ENCODE measurements at regions not wholly inside any gene's neighbourhood (a gene's known extent, or its start where the extent isn't known, plus 50 kb on each side); places are given as distances from the start of the nearest gene placed in this dataset.

DNA sequence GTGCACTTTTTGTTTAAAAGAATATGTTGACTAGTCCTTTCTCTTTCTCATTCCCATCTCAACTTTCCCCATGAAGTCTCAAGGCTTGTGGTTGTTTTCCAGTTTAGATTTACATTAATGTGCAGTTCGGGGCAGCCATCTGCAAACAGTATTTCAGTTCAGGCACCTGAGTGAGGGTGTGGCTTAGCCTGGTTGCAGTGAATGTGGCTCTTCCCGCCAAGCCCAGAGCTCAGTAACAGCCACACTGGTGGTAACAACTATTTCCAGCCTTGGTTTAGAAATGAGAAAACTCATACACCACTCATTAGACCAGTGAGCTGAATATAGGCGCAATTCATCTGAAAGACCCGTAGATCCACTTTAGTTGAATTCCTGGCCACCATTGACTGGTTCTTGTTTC, 394.3 kb downstream of the CMPK2 start:
- Histone ChIP-seq H3K27ac (ENCODE audit: low read depth, low read length) (no peak overlapping the region), H3K9me2 (ENCODE audit: insufficient read depth) (no peaks in the 10 kb centered on the region), H3K36me3 (ENCODE audit: control insufficient read depth in 1 of 2, insufficient read depth in 2 of 2, low read length in 2 of 2) (no peaks in the 10 kb centered on the region), H3K4me3 (replicated peaks in 1 of 2; ENCODE audit: low read depth in 1 of 2, low read length in 2 of 2) (no peak overlapping the region), H3K27me3 (ENCODE audit: insufficient read depth, low read length) (no peaks in the 10 kb centered on the region), H3K79me2 (ENCODE audit: insufficient read depth, low read length) (no peaks in the 10 kb centered on the region), H3K4me2 (ENCODE audit: low read length) (no peak overlapping the region), H3K9ac (ENCODE audit: low read length) (no peak overlapping the region), H3K4me1 (ENCODE audit: control insufficient read depth in 1 of 2, insufficient read depth in 2 of 2, low read length in 2 of 2) (no peaks in the 10 kb centered on the region), H4K20me1 (ENCODE audit: insufficient read depth) (no peaks in the 10 kb centered on the region), H3K9me3 (ENCODE audit: control insufficient read depth in 1 of 2, insufficient read depth in 1 of 2, low read depth in 1 of 2, low read length in 2 of 2) (peaks cover 0 to 3% of the 10 kb centered on the region in 2 experiments; a peak in 2 of 4 replicates), H2AFZ (ENCODE audit: low read depth, low read length, poor library complexity, severe bottlenecking) (no peak overlapping the region)
- intact Hi-C loops (cut with micrococcal nuclease) = no loop called here
- ChIA-PET POLR2A (no interaction called here), RAD21 (ENCODE audit: low non-redundant PET in 1 of 2, low total read pairs in 2 of 2, uncharacterized antibody in 2 of 2, unreplicated experiment in 2 of 2) (no interaction called here), CTCF (no interaction called here)
- no TSS peak for BruUV-seq (replicated peaks)
- no peak for TF ChIP-seq SIN3A (IDR thresholded peaks at IDR 0.05; ENCODE audit: low read depth)
- TF ChIP-seq CEBPB (IDR thresholded peaks at IDR 0.05; ENCODE audit: low read depth) = no peak
- TF ChIP-seq ZBTB33 (IDR thresholded peaks at IDR 0.05; ENCODE audit: extremely low read depth, insufficient replicate concordance, low read length) = no peak
- TF ChIP-seq EZH2 (IDR thresholded peaks at IDR 0.05) = no peak
- DNase-seq (ENCODE audit: low read depth, low spot score) (no peak), ATAC-seq (no peak)

- Histone ChIP-seq H3K9me2 (ENCODE audit: insufficient read depth) (no peaks in the 10 kb centered on the region), H3K36me3 (ENCODE audit: control insufficient read depth in 1 of 2, insufficient read depth in 2 of 2, low read length in 2 of 2) (no peaks in the 10 kb centered on the region), H3K4me1 (ENCODE audit: control insufficient read depth in 1 of 2, insufficient read depth in 2 of 2, low read length in 2 of 2) (no peaks in the 10 kb centered on the region), H3K27me3 (ENCODE audit: insufficient read depth, low read length) (no peaks in the 10 kb centered on the region), H3K79me2 (ENCODE audit: insufficient read depth, low read length) (no peaks in the 10 kb centered on the region), H3K27ac (ENCODE audit: low read depth, low read length) (no peak overlapping the region), H3K4me2 (ENCODE audit: low read length) (no peak overlapping the region), H3K4me3 (replicated peaks in 1 of 2; ENCODE audit: low read depth in 1 of 2, low read length in 2 of 2) (no peak overlapping the region), H3K9ac (ENCODE audit: low read length) (no peak overlapping the region), H2AFZ (ENCODE audit: low read depth, low read length, poor library complexity, severe bottlenecking) (no peak overlapping the region), H3K9me3 (ENCODE audit: control insufficient read depth in 1 of 2, insufficient read depth in 1 of 2, low read depth in 1 of 2, low read length in 2 of 2) (peaks cover 3 to 4% of the 10 kb centered on the region in 2 experiments; a peak in 2 of 4 replicates), H4K20me1 (ENCODE audit: insufficient read depth) (no peaks in the 10 kb centered on the region)
- DNase-seq (ENCODE audit: low read depth, low spot score) (no peak), ATAC-seq (no peak)
- RAD21 ChIA-PET (ENCODE audit: low non-redundant PET in 1 of 2, low total read pairs in 2 of 2, uncharacterized antibody in 2 of 2, unreplicated experiment in 2 of 2) = no interaction called here
- TF ChIP-seq POLR2AphosphoS5 (IDR thresholded peaks at IDR 0.05; ENCODE audit: low read depth, low read length) (no peak), EZH2 (IDR thresholded peaks at IDR 0.05) (no peak), SRF (IDR thresholded peaks at IDR 0.05; ENCODE audit: low read depth) (no peak), SP1 (IDR thresholded peaks at IDR 0.05; ENCODE audit: low read depth) (no peak)
- intact Hi-C loops (cut with micrococcal nuclease) = no loop called here
- CTCF ChIA-PET = no interaction called here
- BruUV-seq (replicated peaks) = no TSS peak
- POLR2A ChIA-PET = no interaction called here
Observed at GRCh38 chr2:6474161-6475140, 391.3 kb downstream of the CMPK2 start.

Data from HCT116 (cell line).